ENCODE measurements at regions not wholly inside any gene's neighbourhood (a gene's known extent, or its start where the extent isn't known, plus 50 kb on each side); places are given as distances from the start of the nearest gene placed in this dataset.

DNA sequence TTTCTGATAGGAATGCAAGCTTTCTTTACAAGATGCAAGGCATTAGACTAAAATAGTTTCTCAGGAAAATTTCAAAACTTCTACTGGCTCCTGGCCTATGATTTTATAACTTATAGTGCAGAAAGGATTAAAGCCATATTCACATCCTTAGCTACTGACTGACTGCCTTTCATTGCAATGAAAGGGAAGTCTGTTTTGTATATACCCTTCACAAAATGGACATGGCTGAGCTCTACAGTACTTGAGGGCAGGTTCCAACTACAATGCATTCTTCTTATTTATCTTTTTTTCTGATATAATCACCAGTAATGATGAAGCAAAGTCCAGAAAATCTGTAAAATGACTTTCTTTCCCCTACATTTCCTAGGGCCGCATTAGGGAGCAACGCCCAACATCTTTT lies 100.5 kb upstream of the ESRRG start:
- Histone ChIP-seq H3K36me3 (ENCODE audit: control insufficient read depth, insufficient read depth, low read length) (no peaks in the 10 kb centered on the region), H2BK20ac (ENCODE audit: low read depth, low read length) (no peak overlapping the region)

More for the DNA sequence above, 100.5 kb upstream of the ESRRG start:
- in situ Hi-C loops (cut with MboI; ENCODE audit: low sequenced_read_pairs): no loop called here
- Histone ChIP-seq H3K4me2 (ENCODE audit: low read depth, low read length) (no peak overlapping the region), H3K9me1 (ENCODE audit: insufficient read depth, low read length) (no peaks in the 10 kb centered on the region), H4K8ac (ENCODE audit: low read depth in 2 of 2, low read length in 2 of 2) (no peak overlapping the region), H3K18ac (ENCODE audit: low read depth, low read length) (no peak overlapping the region), H2AK5ac (ENCODE audit: low read depth, low read length) (no peak overlapping the region), H3K4me1 (ENCODE audit: control insufficient read depth, insufficient read depth, low read length) (no peaks in the 10 kb centered on the region; the same call in 1 of the 2 replicates), H4K91ac (ENCODE audit: insufficient read depth, low read depth, low read length) (no peak overlapping the region), H3K23ac (ENCODE audit: low read depth, low read length) (no peak overlapping the region), H3K56ac (ENCODE audit: extremely low read depth, insufficient read depth, low read length) (no peak overlapping the region), H2BK120ac (ENCODE audit: low read depth, low read length) (no peak overlapping the region), H3K27me3 (ENCODE audit: control insufficient read depth, insufficient read depth, low read length) (no peaks in the 10 kb centered on the region), H3K4me3 (ENCODE audit: insufficient read depth, low read depth, low read length) (no peak overlapping the region), H3K9ac (ENCODE audit: low read depth, low read length) (no peak overlapping the region), H2BK15ac (ENCODE audit: low read depth, low read length) (no peak overlapping the region), H2BK5ac (ENCODE audit: low read depth, low read length, poor library complexity, severe bottlenecking) (no peak overlapping the region), H3K14ac (replicated peaks; ENCODE audit: low read depth, low read length) (no peak overlapping the region), H4K5ac (ENCODE audit: low read depth, low read length) (no peak overlapping the region), H4K20me1 (ENCODE audit: insufficient read depth, low read length) (no peaks in the 10 kb centered on the region), H3K4ac (ENCODE audit: low read depth, low read length) (no peak overlapping the region), H2AK9ac (replicated peaks; ENCODE audit: low read depth, low read length, poor library complexity) (no peak overlapping the region), H3K27ac (ENCODE audit: insufficient read depth, low read length) (no peak overlapping the region), H3K79me1 (ENCODE audit: low read depth in 1 of 2, low read length in 2 of 2) (no peaks in the 10 kb centered on the region), H2AFZ (replicated peaks; ENCODE audit: low read length, poor library complexity) (no peak overlapping the region), H3K9me3 (ENCODE audit: control insufficient read depth, insufficient read depth, low read length) (no peaks in the 10 kb centered on the region)
- POLR2A ChIA-PET (ENCODE audit: unreplicated experiment): no interaction called here
- dilution Hi-C loops (cut with HindIII; ENCODE audit: low sequenced_read_pairs, unreplicated experiment): no loop called here
- intact Hi-C loops (cut with micrococcal nuclease): no loop called here
- CTCF ChIA-PET: no interaction called here
- no CpG with 5 or more reads among the region's 2 CpGs for WGBS, 2 experiments (ENCODE audit: extremely low coverage in 2 of 2, insufficient read length in 1 of 2)
- no TSS peak for BruUV-seq (replicated peaks)
- no peak for TF ChIP-seq RCOR1 (IDR thresholded peaks at IDR 0.05; ENCODE audit: insufficient replicate concordance, low read length)
- no peak for TF ChIP-seq MAZ (IDR thresholded peaks at IDR 0.05; ENCODE audit: borderline replicate concordance, low read depth, low read length)
- no peak for TF ChIP-seq BHLHE40 (IDR thresholded peaks at IDR 0.05; ENCODE audit: low read depth, low read length)
- TF ChIP-seq, protein P1, sequence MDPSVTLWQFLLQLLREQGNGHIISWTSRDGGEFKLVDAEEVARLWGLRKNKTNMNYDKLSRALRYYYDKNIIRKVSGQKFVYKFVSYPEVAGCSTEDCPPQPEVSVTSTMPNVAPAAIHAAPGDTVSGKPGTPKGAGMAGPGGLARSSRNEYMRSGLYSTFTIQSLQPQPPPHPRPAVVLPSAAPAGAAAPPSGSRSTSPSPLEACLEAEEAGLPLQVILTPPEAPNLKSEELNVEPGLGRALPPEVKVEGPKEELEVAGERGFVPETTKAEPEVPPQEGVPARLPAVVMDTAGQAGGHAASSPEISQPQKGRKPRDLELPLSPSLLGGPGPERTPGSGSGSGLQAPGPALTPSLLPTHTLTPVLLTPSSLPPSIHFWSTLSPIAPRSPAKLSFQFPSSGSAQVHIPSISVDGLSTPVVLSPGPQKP (IDR thresholded peaks at IDR 0.05; ENCODE audit: borderline replicate concordance, low read depth, low read length): no peak
- no peak for TF ChIP-seq MXI1 (IDR thresholded peaks at IDR 0.05; ENCODE audit: borderline replicate concordance, low read depth, low read length)
- no peak for TF ChIP-seq CHD1 (IDR thresholded peaks at IDR 0.05; ENCODE audit: low read depth, low read length)
- TF ChIP-seq NFE2L2 (IDR thresholded peaks at IDR 0.05; ENCODE audit: low read depth, low read length): no peak
- no peak for TF ChIP-seq FOS (IDR thresholded peaks at IDR 0.05; ENCODE audit: low read depth, low read length)
- no peak for TF ChIP-seq RFX5 (IDR thresholded peaks at IDR 0.05; ENCODE audit: low read depth, low read length)
- no peak for TF ChIP-seq CEBPB (IDR thresholded peaks at IDR 0.05; ENCODE audit: low read depth, low read length)
- TF ChIP-seq, protein P2, sequence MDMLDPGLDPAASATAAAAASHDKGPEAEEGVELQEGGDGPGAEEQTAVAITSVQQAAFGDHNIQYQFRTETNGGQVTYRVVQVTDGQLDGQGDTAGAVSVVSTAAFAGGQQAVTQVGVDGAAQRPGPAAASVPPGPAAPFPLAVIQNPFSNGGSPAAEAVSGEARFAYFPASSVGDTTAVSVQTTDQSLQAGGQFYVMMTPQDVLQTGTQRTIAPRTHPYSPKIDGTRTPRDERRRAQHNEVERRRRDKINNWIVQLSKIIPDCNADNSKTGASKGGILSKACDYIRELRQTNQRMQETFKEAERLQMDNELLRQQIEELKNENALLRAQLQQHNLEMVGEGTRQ (IDR thresholded peaks at IDR 0.05; ENCODE audit: low read depth, low read length): no peak
- no peak for TF ChIP-seq POLR2A (IDR thresholded peaks at IDR 0.05; ENCODE audit: low read depth, low read length)
- TF ChIP-seq, protein P3, sequence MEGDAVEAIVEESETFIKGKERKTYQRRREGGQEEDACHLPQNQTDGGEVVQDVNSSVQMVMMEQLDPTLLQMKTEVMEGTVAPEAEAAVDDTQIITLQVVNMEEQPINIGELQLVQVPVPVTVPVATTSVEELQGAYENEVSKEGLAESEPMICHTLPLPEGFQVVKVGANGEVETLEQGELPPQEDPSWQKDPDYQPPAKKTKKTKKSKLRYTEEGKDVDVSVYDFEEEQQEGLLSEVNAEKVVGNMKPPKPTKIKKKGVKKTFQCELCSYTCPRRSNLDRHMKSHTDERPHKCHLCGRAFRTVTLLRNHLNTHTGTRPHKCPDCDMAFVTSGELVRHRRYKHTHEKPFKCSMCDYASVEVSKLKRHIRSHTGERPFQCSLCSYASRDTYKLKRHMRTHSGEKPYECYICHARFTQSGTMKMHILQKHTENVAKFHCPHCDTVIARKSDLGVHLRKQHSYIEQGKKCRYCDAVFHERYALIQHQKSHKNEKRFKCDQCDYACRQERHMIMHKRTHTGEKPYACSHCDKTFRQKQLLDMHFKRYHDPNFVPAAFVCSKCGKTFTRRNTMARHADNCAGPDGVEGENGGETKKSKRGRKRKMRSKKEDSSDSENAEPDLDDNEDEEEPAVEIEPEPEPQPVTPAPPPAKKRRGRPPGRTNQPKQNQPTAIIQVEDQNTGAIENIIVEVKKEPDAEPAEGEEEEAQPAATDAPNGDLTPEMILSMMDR (conservative IDR thresholded peaks at IDR 0.05; ENCODE audit: low read depth, low read length): no peak
- no peak for TF ChIP-seq SMC3 (IDR thresholded peaks at IDR 0.05; ENCODE audit: low read depth, low read length)
- no peak for TF ChIP-seq MAFK (IDR thresholded peaks at IDR 0.05; ENCODE audit: low read depth, low read length)
- TF ChIP-seq RAD21 (IDR thresholded peaks at IDR 0.05; ENCODE audit: low read length): no peak
- ATAC-seq (ENCODE audit: low read depth): no peak
- DNase-seq: no peak

Data from IMR-90 (cell line).